ENCODE measurements at regions not wholly inside any gene's neighbourhood (a gene's known extent, or its start where the extent isn't known, plus 50 kb on each side); places are given as distances from the start of the nearest gene placed in this dataset.

DNA sequence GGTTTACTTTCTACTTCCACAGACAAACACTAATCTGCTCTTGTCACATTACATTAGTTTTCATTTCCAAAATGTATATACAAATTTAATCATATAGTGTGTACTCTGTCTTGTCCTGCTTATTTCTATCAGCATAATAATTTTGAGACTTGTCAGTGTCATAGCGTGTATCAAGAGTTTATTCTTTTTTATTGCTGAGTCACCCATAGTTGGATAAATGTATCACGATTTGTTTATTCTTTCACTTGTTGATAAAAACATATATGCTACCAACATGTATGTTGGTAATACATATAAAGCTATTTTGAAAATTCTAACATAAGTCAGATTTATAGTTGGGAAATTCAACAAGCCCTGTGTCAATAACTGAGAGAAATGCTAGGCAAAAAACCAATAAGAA lies 261.2 kb downstream of the TRAM1L1 start:
- TF ChIP-seq, protein P1, sequence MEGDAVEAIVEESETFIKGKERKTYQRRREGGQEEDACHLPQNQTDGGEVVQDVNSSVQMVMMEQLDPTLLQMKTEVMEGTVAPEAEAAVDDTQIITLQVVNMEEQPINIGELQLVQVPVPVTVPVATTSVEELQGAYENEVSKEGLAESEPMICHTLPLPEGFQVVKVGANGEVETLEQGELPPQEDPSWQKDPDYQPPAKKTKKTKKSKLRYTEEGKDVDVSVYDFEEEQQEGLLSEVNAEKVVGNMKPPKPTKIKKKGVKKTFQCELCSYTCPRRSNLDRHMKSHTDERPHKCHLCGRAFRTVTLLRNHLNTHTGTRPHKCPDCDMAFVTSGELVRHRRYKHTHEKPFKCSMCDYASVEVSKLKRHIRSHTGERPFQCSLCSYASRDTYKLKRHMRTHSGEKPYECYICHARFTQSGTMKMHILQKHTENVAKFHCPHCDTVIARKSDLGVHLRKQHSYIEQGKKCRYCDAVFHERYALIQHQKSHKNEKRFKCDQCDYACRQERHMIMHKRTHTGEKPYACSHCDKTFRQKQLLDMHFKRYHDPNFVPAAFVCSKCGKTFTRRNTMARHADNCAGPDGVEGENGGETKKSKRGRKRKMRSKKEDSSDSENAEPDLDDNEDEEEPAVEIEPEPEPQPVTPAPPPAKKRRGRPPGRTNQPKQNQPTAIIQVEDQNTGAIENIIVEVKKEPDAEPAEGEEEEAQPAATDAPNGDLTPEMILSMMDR (IDR thresholded peaks at IDR 0.05), result no peak
- TF ChIP-seq POLR2A (IDR thresholded peaks at IDR 0.05), result no peak

All from vagina (tissue), 2 donors.